SU-DHL-6 (cell line): ENCODE measurements at regions not wholly inside any gene's neighbourhood (a gene's known extent, or its start where the extent isn't known, plus 50 kb on each side); places are given as distances from the start of the nearest gene placed in this dataset.

Source experiments
- CTCF ChIP-seq: fragments of 200-600 bp; sonication (generic); IDR thresholded peaks from one replicate; pipeline ENCODE4 v1.5.1; 2017; ENCODE audit warnings: antibody characterized with exemption, mild to moderate bottlenecking, low read length, moderate library complexity; ENCODE audit not compliant: insufficient read depth, poor library complexity, severe bottlenecking
- EZH2phosphoT487 ChIP-seq: fragments of 200-600 bp; sonication (generic), shearing (Covaris generic); conservative IDR thresholded peaks from 2 replicates; pipeline ENCODE4 v1.6.1; 2018; ENCODE audit warnings: mild to moderate bottlenecking, antibody characterized with exemption, low read length, moderate library complexity, mixed read lengths

GRCh38 chr11:27239305-27239942, 123.6 kb downstream of the CCDC34 start:
- TF ChIP-seq CTCF (no peak), EZH2phosphoT487 (no peak)
